Esophagus muscularis mucosa (tissue), 4 donors: ENCODE measurements at regions not wholly inside any gene's neighbourhood (a gene's known extent, or its start where the extent isn't known, plus 50 kb on each side); places are given as distances from the start of the nearest gene placed in this dataset.

ENCODE experiments used
- DNase-seq: peaks from one replicate; pipeline ENCODE4 v3.0.0-alpha.2; 2017; ENCODE audit errors: extremely low spot score
- H3K27ac ChIP-seq, 4 donors: fragments of 200-600 bp; sonication (generic); replicated peaks in 1 of 4; 1 replicate in 3 of 4; 2 replicates in 1 of 4; pipeline ENCODE4 v1.5.1; 2016 to 2019; ENCODE audit warnings: mild to moderate bottlenecking in 1 of 4
- H3K27me3 ChIP-seq, 4 donors: fragments of 200-600 bp; sonication (generic); one replicate each; pipeline versions ENCODE4 v1.5.1 to v1.6.0; 2016 to 2019
- H3K36me3 ChIP-seq, 4 donors: fragments of 200-600 bp; sonication (generic); one replicate each; pipeline ENCODE4 v1.5.1; 2016 to 2019
- H3K4me1 ChIP-seq, 4 donors: fragments of 200-600 bp; sonication (generic); one replicate each; pipeline ENCODE4 v1.5.1; 2016 to 2019
- H3K4me3 ChIP-seq, 4 donors: fragments of 200-600 bp; sonication (generic); 1 replicate in 2 of 4; 2 replicates in 2 of 4; pipeline ENCODE4 v1.5.1; 2016 to 2019; ENCODE audit warnings: mild to moderate bottlenecking in 4 of 4, moderate library complexity in 1 of 4
- H3K9me3 ChIP-seq, 4 donors: fragments of 200-600 bp; sonication (generic); 1 replicate in 3 of 4; 2 replicates in 1 of 4; pipeline ENCODE4 v1.5.1; 2016 to 2019
- EP300 ChIP-seq: sonication (generic); formaldehyde crosslinking; IDR thresholded peaks from one replicate; pipeline ENCODE4 v1.6.1; 2017; ENCODE audit warnings: antibody characterized with exemption
- POLR2A ChIP-seq: fragments of 450-650 bp; IDR thresholded peaks from one replicate; pipeline ENCODE4 v1.6.1; 2017; ENCODE audit warnings: antibody characterized with exemption, moderate library complexity, mild to moderate bottlenecking, low read depth
- POLR2AphosphoS5 ChIP-seq, 2 donors: sonication (generic); formaldehyde crosslinking; IDR thresholded peaks; one replicate each; pipeline ENCODE4 v1.6.1; 2017; ENCODE audit warnings: antibody characterized with exemption in 2 of 2
- WGBS: methylation state at CpG from one replicate; pipeline ENCODE4 v1.1.5; 2018; 5-methylcytosine and 5-hydroxymethylcytosine counted together
- intact Hi-C: fragments of 100-400 bp; cut with DNase I; formaldehyde crosslinking; loops from one replicate; pipeline ENCODE4 v1.15.1; 2023
- TF ChIP-seq, protein P1 (sequence below), 3 experiments: fragments of 200-600 bp in 2 of 3; fragments of 450-650 bp in 1 of 3; sonication (generic) in 2 of 3; IDR thresholded peaks; one replicate each; pipeline ENCODE4 v1.5.1; 2017 to 2019; ENCODE audit warnings: antibody characterized with exemption in 3 of 3, mild to moderate bottlenecking in 2 of 3, moderate library complexity in 1 of 3

DNA sequence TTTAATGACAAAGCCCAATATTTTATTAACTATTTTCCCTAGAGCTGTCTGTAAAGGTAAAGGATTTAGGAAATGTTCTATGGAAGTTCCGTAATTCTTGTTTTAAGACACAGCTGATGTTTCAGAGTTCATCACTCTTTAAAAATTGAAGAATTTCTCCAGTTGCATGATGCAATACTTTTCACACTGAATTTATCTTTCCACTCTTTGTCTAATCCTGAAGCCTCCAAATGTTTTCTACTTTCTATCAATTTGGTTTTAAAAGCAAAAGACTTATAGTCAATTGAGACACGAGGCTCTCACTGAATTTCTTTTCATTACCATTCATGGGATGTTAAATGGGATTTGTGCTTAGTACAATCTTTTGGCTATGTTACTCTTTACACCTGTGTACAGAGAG lies 223.2 kb downstream of the TDRD15 start:
- DNase-seq: no peak
- Histone ChIP-seq H3K4me3 (no peak overlapping the region), H3K27ac (no peak overlapping the region), H3K27me3 (no peaks in the 10 kb centered on the region), H3K4me1 (no peaks in the 10 kb centered on the region), H3K36me3 (no peaks in the 10 kb centered on the region), H3K9me3 (no peaks in the 10 kb centered on the region)
- intact Hi-C loops: no loop called here
- 88% methylated on average over 2 of the region's 2 CpGs for WGBS
- TF ChIP-seq EP300 (no peak), POLR2A (no peak), POLR2AphosphoS5 (IDR thresholded peaks at IDR 0.05) (no peak)
- TF ChIP-seq, protein P1, sequence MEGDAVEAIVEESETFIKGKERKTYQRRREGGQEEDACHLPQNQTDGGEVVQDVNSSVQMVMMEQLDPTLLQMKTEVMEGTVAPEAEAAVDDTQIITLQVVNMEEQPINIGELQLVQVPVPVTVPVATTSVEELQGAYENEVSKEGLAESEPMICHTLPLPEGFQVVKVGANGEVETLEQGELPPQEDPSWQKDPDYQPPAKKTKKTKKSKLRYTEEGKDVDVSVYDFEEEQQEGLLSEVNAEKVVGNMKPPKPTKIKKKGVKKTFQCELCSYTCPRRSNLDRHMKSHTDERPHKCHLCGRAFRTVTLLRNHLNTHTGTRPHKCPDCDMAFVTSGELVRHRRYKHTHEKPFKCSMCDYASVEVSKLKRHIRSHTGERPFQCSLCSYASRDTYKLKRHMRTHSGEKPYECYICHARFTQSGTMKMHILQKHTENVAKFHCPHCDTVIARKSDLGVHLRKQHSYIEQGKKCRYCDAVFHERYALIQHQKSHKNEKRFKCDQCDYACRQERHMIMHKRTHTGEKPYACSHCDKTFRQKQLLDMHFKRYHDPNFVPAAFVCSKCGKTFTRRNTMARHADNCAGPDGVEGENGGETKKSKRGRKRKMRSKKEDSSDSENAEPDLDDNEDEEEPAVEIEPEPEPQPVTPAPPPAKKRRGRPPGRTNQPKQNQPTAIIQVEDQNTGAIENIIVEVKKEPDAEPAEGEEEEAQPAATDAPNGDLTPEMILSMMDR (IDR thresholded peaks at IDR 0.05): no peak

DNA sequence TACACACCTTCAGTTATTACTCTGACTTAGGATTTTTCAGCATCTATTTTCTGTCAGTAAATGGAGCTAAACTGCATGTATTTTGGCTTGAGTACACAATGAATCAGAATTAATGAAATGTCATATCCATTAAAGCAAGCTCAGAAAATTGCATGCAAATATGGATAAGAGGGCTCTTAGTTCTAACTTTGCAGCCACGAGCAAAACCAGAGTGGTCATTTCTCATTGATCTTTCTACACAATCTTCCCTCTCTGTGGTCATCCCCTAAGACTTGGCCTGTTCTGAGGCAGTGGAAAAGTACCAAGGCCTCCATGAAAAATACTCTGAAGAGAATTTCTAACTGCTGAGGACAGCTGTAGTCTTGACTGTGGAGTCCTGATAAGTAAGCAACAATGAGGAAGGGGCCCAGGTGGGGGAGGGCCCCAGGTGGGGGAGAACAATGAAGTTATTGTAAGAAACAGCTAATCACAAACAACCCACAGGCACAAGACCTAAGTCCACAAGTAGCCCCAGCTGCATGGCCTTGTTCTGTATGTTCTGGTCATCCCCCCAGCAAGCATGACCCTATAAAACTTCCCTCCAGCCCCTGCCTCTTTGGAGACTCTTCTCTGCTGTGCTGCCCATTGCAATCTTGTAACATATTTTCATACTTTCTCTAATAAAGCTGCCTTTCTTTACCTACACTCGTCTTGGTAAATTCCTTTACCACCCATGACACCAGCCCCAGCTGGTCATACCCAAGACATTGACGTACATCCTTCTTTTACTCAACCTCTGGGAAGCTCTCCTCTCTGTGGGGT lies 230.3 kb downstream of the TDRD15 start:
- no peak for DNase-seq
- no peak for TF ChIP-seq POLR2AphosphoS5 (IDR thresholded peaks at IDR 0.05)
- TF ChIP-seq, protein P1 (IDR thresholded peaks at IDR 0.05): no peak
- no peak for TF ChIP-seq POLR2A
- TF ChIP-seq EP300: no peak
- 77% methylated on average over 3 of the region's 3 CpGs for WGBS

DNA sequence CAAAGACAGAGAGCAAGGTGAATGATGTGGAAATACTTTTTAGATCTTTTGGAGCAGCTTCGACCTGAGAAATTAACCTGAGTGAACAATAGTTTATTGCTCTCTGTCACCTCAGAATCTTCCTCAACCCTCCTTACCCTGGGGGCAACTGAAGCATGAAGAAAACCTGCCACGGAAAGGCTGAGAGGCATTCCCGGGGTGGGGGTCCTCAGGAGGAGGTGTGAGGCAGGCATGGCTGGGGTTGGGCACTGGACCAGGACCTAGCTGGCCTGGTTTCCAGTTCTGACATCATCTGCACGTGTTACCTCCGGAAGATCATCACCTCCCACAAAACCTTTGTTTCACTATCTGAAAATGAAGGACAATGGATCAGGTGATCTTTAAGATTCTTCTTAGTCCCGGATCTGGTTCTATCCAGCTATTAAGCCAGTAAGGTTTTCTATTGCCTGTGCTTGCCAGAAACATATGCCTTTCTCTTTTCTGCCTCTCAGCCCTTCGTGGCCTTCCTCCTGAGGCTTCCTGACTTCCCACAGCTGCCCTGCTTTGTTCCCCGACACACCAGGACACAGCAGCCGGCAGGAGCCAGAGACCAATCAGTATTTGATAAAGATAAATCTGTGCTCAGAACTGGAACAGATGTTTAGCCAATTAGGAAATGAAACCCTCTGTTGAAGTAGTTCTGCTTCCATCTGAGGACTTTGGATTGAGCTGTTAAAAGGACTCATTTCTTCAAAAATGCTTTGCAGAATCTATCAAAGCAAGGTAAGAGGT lies 232.5 kb downstream of the TDRD15 start:
- H3K4me1 ChIP-seq: no peaks in the 10 kb centered on the region
- intact Hi-C loops: no loop called here
- no peaks in the 10 kb centered on the region for H3K36me3 ChIP-seq
- H3K27me3 ChIP-seq: no peaks in the 10 kb centered on the region
- TF ChIP-seq, protein P1 (IDR thresholded peaks at IDR 0.05): no peak
- TF ChIP-seq EP300: no peak
- no peak for TF ChIP-seq POLR2A
- no peak for TF ChIP-seq POLR2AphosphoS5 (IDR thresholded peaks at IDR 0.05)
- no peak overlapping the region for H3K4me3 ChIP-seq
- peaks cover 0 to 6% (median 0%) of the 10 kb centered on the region in 4 donors for H3K9me3 ChIP-seq
- no peak overlapping the region for H3K27ac ChIP-seq
- DNase-seq: no peak
- 38% methylated on average over 9 of the region's 9 CpGs for WGBS

More for the DNA sequence above, 230.3 kb downstream of the TDRD15 start:
- intact Hi-C loops: no loop called here
- Histone ChIP-seq H3K9me3 (peaks cover 0 to 6% (median 0%) of the 10 kb centered on the region in 4 donors), H3K27me3 (no peaks in the 10 kb centered on the region), H3K4me3 (no peak overlapping the region), H3K4me1 (no peaks in the 10 kb centered on the region), H3K36me3 (no peaks in the 10 kb centered on the region), H3K27ac (no peak overlapping the region)

DNA sequence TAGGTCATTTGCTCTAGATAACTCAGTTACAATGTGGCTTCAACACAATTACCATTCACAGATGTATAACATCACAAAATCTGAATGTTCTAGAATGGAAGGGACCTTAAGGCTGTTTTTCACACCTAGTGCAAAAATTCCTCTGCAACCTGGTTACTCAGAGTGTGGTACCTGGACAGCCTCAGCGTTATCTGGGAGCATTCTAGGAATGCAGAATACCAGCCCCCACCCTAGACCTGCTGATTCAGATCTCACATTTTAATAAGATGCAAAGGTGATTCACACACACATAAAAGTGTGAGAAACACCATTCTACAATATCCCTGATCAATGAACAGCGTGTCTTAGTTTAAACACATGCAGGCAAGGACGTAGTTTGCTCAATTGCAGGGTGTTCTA lies 233.1 kb downstream of the TDRD15 start:
- intact Hi-C loops: no loop called here
- Histone ChIP-seq H3K4me3 (no peak overlapping the region), H3K9me3 (peaks cover 0 to 6% (median 0%) of the 10 kb centered on the region in 4 donors), H3K27ac (no peak overlapping the region), H3K27me3 (no peaks in the 10 kb centered on the region), H3K4me1 (no peaks in the 10 kb centered on the region), H3K36me3 (no peaks in the 10 kb centered on the region)
- no peak for DNase-seq
- 92% methylated on average over 3 of the region's 3 CpGs for WGBS
- TF ChIP-seq EP300 (no peak), POLR2A (no peak), POLR2AphosphoS5 (IDR thresholded peaks at IDR 0.05) (no peak)
- TF ChIP-seq, protein P1 (IDR thresholded peaks at IDR 0.05): no peak
